Activated naive CD4-positive, alpha-beta T cell treated with anti-CD3 and anti-CD28 coated beads for 36 hours (primary cell): ENCODE measurements at regions not wholly inside any gene's neighbourhood (a gene's known extent, or its start where the extent isn't known, plus 50 kb on each side); places are given as distances from the start of the nearest gene placed in this dataset.

Experiments
- CTCF ChIA-PET: fragments of 350-600 bp; sonication (Branson Sonifier 250); formaldehyde crosslinking; loops from one replicate; lab custom pipeline; 2021; ENCODE audit warnings: antibody characterized with exemption; lab: Charles Lee
- DNase-seq: peaks from one replicate; pipeline ENCODE4 v3.0.0-alpha.2; 2020
- H3K27ac Mint-ChIP-seq: one replicate; pipeline ENCODE4 v1.8.0; 2021; ENCODE audit warnings: mild to moderate bottlenecking, mixed read lengths
- H3K27me3 Mint-ChIP-seq: one replicate; pipeline ENCODE4 v1.8.0; 2021; ENCODE audit warnings: low read depth, mixed read lengths
- H3K36me3 Mint-ChIP-seq: one replicate; pipeline ENCODE4 v1.8.0; 2021; ENCODE audit warnings: low read depth, mixed read lengths
- H3K4me1 Mint-ChIP-seq: one replicate; pipeline ENCODE4 v1.8.0; 2021; ENCODE audit warnings: low read depth, mixed read lengths
- H3K4me3 Mint-ChIP-seq: one replicate; pipeline ENCODE4 v1.8.0; 2021; ENCODE audit warnings: mild to moderate bottlenecking, moderate library complexity, mixed read lengths
- H3K9me3 Mint-ChIP-seq: one replicate; pipeline ENCODE4 v1.8.0; 2021; ENCODE audit warnings: mixed read lengths
- intact Hi-C: fragments of 100-400 bp; cut with micrococcal nuclease; formaldehyde crosslinking; loops from one replicate; pipeline ENCODE4 v1.15.1; 2023

DNA sequence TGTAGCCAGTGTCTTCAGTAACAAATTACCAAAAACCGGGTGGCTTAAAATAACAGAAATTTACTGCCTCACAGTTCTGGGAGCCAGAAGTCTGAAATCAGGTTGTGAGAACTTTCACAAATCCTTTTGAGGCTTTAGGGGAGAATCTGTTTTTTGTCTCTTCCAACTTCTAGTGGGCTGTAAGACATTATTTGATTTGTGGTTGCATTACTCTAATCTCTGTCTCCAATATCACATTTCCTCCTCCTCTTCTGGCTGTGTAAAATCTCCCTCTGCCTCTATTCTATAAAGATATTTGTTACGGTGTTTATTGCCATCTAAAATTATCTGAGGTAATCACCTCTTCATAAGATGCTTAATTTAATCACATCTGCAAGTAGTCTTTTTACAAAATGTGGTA, 1039.6 kb upstream of the LRRN3 start:
- no peak for DNase-seq
- Mint-ChIP-seq H3K4me3 (no peak overlapping the region), H3K27me3 (peaks cover 14% of the 10 kb centered on the region), H3K9me3 (no peaks in the 10 kb centered on the region), H3K4me1 (no peaks in the 10 kb centered on the region), H3K36me3 (no peaks in the 10 kb centered on the region), H3K27ac (no peak overlapping the region)
- CTCF ChIA-PET, result no interaction called here
- intact Hi-C loops, result no loop called here

DNA sequence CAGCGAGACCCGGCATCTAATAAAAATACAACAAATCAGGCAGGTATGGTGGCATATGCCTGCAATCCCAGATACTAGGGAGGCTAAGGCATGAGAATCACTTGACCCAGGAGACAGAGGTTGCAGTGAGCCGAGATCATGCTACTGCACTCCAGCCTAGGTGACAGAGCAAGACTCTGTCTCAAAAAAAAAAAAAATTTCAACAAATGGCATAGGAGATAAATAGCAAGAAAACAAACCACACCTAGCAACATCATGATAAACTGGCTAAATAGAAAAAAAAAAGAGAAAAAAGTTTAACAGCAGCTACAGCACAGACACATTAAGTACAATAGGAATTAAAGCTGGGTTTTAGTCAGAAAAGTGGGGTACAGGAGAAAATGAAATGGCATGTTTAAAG, 1034.6 kb upstream of the LRRN3 start:
- peaks cover 8% of the 10 kb centered on the region for H3K27me3 Mint-ChIP-seq
- H3K4me3 Mint-ChIP-seq, result no peak overlapping the region
- intact Hi-C loops, result no loop called here
- no peak overlapping the region for H3K27ac Mint-ChIP-seq
- DNase-seq, result no peak
- H3K36me3 Mint-ChIP-seq, result no peaks in the 10 kb centered on the region
- H3K4me1 Mint-ChIP-seq, result no peaks in the 10 kb centered on the region
- CTCF ChIA-PET, result no interaction called here
- H3K9me3 Mint-ChIP-seq, result no peaks in the 10 kb centered on the region

DNA sequence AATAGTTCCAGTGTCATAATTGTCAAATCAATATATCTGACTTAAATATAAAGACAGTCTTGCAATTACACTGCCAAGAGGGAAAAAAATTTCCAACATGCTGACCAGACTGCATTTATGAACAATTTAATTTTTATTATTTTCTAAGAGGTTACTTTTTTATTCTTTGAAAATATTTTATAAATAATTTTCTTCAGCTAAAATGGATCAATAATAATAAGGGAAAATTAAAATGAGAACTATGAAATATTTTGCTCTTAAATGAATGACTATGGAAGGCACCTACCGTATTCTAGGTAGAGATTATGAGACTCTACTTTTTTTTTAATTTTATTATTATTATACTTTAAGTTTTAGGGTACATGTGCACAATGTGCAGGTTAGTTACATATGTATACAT, 1032.5 kb upstream of the LRRN3 start:
- Mint-ChIP-seq H3K4me1 (no peaks in the 10 kb centered on the region), H3K27me3 (peaks cover 8% of the 10 kb centered on the region), H3K27ac (no peak overlapping the region), H3K36me3 (no peaks in the 10 kb centered on the region), H3K4me3 (no peak overlapping the region), H3K9me3 (no peaks in the 10 kb centered on the region)
- intact Hi-C loops, result no loop called here
- CTCF ChIA-PET, result interaction anchor here (0.6 kb wide), 1 partner anchor 12 kb away, joined by 3 read pairs; no protein-coding TSS in a partner anchor
- DNase-seq, result no peak

DNA sequence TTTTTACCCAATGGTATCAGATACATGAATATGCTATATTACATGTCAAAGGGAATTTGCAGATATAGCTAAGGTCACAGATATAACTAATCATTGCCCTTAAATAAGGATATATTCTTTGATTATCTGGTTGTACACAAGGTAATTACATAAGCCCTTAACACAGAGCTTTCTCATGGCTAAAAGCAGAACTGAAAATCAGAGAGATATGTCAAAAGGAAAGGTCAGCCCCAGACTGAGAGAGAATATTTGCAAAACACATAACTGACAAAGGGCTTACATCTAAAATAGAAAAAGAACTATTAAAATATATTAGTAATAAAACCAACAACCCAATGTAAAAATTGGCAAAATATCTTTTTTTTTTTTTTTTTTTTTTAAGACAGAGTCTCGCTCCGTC, 1029.5 kb upstream of the LRRN3 start:
- no peak for DNase-seq
- H3K36me3 Mint-ChIP-seq, result no peaks in the 10 kb centered on the region
- H3K9me3 Mint-ChIP-seq, result no peaks in the 10 kb centered on the region
- no peaks in the 10 kb centered on the region for H3K4me1 Mint-ChIP-seq
- CTCF ChIA-PET, result interaction anchor here (0.6 kb wide), 1 partner anchor 1190 kb away, joined by 3 read pairs; no protein-coding TSS in a partner anchor
- H3K27me3 Mint-ChIP-seq, result no peaks in the 10 kb centered on the region
- no peak overlapping the region for H3K27ac Mint-ChIP-seq
- intact Hi-C loops, result no loop called here
- no peak overlapping the region for H3K4me3 Mint-ChIP-seq

DNA sequence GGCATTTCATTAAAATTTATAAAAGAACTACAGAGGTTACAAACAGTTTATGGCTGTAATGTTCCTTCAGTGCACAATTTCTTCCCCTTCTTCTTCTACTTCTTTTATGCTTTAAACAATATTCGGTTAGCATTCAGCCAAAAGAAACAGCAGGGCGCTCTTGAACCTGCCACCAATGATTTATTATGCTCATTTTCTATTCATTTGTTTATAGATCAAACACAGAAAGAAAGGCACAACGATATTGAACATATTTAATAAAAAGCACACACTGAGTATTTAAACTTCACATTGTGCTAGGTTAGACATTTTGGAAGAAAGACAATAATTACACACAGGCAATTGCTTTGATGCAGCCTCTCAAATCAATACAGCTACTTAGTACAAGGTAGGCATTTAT, 1025.8 kb upstream of the LRRN3 start:
- CTCF ChIA-PET, result no interaction called here
- Mint-ChIP-seq H3K4me3 (no peak overlapping the region), H3K9me3 (no peaks in the 10 kb centered on the region), H3K36me3 (no peaks in the 10 kb centered on the region), H3K27ac (no peak overlapping the region), H3K27me3 (no peaks in the 10 kb centered on the region), H3K4me1 (no peaks in the 10 kb centered on the region)
- DNase-seq, result no peak
- intact Hi-C loops, result no loop called here

DNA sequence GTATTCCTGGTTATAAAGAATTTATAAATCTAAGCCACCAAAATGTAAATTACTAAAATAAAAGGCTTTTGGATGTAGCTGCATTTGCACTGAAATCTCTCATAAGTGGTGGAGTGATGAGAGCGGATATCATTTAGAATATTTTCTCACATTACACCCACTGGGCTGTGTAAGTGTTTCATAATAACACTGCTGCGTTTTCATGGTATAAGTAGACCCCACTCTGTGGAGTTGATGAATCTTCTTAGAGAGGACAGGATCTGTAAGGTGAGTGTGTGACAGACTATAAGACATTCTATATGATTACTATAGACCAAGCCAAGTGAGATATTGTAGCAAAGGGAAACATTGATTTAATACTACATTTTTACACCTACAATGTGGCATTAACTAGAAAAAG, 1024.1 kb upstream of the LRRN3 start:
- no peak overlapping the region for H3K4me3 Mint-ChIP-seq
- no peak for DNase-seq
- H3K9me3 Mint-ChIP-seq, result no peaks in the 10 kb centered on the region
- intact Hi-C loops, result no loop called here
- CTCF ChIA-PET, result interaction anchor here (0.6 kb wide), 1 partner anchor 140 kb away, joined by 3 read pairs; no protein-coding TSS in a partner anchor
- no peaks in the 10 kb centered on the region for H3K4me1 Mint-ChIP-seq
- peaks cover 5% of the 10 kb centered on the region for H3K27me3 Mint-ChIP-seq
- no peaks in the 10 kb centered on the region for H3K36me3 Mint-ChIP-seq
- no peak overlapping the region for H3K27ac Mint-ChIP-seq

DNA sequence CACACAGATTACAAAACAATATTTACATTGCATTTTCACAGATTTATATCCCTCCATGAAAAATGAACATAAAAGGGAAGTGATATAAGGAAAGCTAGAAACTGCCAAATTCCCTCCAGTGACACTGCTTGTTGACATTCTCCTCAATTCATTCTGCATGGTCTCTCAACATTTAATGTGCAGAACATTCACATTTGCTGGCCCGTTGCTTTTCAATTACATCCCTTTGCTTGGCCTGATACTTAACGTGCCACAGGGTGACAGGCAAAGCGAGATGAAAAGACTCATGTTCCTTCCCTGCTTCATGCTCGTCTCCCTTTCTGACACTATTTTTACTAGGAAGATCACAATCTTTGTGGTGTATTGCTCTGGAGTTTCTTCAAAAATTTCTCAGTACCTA, 1019.7 kb upstream of the LRRN3 start:
- intact Hi-C loops, result no loop called here
- DNase-seq, result no peak
- Mint-ChIP-seq H3K4me3 (no peak overlapping the region), H3K27me3 (peaks cover 5% of the 10 kb centered on the region), H3K36me3 (no peaks in the 10 kb centered on the region), H3K27ac (no peak overlapping the region), H3K4me1 (no peaks in the 10 kb centered on the region), H3K9me3 (no peaks in the 10 kb centered on the region)
- CTCF ChIA-PET, result no interaction called here

DNA sequence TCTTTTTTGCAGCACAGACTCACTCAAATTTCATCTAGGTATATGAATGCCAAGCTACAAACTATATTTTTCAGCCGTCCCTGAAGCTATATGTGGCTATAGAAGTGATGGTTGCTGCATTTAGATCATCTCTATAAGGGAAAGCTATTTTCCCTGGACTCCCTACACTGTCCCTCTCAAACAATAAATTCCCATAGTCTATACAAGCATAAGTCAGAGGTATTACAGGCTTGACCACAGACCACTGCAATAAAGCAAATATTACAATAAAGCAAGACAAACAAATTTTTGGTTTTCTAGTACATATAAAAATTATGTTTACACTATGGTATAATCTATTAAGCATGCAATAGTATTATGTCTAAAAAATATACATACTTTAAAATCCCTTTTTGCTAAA, 1015.5 kb upstream of the LRRN3 start:
- Mint-ChIP-seq H3K36me3 (no peaks in the 10 kb centered on the region), H3K4me3 (no peak overlapping the region), H3K27me3 (peaks cover 5% of the 10 kb centered on the region), H3K27ac (no peak overlapping the region), H3K4me1 (no peaks in the 10 kb centered on the region), H3K9me3 (no peaks in the 10 kb centered on the region)
- DNase-seq, result no peak
- CTCF ChIA-PET, result no interaction called here
- intact Hi-C loops, result no loop called here

DNA sequence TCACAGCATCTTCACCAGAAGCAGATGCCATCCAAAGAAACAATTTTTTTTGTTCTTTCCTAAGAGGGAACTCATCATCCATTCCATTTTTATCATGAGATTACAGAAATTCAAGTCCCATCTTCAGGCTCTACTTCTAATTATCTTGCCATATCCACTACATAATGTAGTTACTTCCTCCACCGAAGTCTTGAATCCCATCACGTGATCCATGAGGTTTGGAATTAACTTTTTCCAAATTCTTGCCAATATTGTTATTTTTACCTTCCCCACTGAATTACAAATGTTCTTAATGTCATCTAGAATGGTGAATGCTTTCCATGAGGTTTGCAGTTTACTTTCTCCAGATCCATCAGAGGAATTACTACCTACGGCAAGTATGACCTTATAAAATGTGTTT, 1014.7 kb upstream of the LRRN3 start:
- H3K36me3 Mint-ChIP-seq, result no peaks in the 10 kb centered on the region
- H3K27me3 Mint-ChIP-seq, result peaks cover 2% of the 10 kb centered on the region
- no peak for DNase-seq
- intact Hi-C loops, result no loop called here
- CTCF ChIA-PET, result no interaction called here
- H3K4me1 Mint-ChIP-seq, result no peaks in the 10 kb centered on the region
- no peaks in the 10 kb centered on the region for H3K9me3 Mint-ChIP-seq
- H3K4me3 Mint-ChIP-seq, result no peak overlapping the region
- H3K27ac Mint-ChIP-seq, result no peak overlapping the region

DNA sequence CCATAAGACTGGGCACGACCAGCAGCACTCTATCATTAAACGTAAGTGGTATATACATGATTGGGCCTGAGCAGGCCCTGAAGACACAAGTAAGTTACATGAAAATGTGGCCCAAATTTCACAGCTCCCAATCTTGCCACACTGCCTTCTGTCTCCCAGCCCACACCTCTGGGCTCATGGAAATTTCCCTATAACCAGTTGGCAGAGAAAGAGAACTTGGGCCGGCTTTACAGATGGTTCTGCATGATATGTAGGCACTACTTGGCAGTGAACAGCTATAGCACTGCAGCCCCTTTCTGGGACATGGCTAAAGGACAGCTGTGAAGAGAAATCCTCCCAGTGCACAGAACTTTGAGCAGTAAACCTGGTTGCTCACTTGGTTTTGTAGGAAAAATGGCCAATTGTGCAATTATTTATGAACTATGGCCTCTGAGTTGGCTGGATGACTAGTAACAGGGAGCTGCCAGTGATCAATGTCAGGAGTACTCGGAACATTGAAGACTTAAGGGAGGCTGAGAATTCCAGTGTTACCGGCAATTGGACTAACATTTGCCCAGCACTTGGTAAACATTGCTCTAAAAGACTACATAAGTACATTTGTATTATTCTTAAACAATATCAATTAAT, 1006.6 kb upstream of the LRRN3 start:
- CTCF ChIA-PET, result no interaction called here
- Mint-ChIP-seq H3K27ac (no peak overlapping the region), H3K36me3 (no peaks in the 10 kb centered on the region), H3K4me3 (no peak overlapping the region), H3K4me1 (no peaks in the 10 kb centered on the region), H3K9me3 (no peaks in the 10 kb centered on the region), H3K27me3 (no peaks in the 10 kb centered on the region)
- DNase-seq, result no peak
- intact Hi-C loops, result loop anchor here (10.0 kb wide), 1 partner anchor 1469 kb away; no protein-coding TSS in a partner anchor

DNA sequence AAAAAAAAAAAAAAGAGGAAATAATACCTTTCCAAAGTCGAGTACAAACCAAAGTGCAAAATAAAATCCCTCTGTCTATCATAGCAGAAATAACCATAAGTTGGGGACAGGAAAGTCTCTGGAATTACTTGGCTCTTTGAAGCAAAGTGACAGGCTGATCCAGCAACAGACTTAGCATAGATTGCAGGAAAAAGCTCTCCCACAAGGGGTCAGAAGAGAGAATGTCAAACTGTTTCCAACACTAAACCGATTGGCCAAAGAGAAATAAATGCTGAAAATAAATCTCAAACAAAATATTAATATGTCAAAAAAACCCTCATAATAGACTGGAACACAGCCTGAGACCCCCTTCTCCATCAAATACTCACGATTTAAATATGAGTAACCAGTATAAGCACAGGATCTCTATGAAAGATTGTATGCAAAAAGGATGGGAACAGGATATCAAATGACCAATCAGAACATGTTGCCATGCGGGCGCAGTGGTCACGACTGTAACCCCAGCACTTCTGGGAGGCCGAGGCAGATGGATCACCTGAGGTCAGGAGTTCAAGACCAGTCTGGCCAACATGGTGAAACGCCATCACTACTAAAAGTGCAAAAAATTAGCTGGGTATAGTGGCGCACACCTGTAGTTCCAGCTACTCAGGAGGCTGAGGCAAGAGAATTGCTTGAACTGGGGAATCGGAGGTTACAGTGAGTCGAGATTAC, 1000.7 kb upstream of the LRRN3 start:
- no peak for DNase-seq
- intact Hi-C loops, result loop anchor here (1.0 to 5.0 kb wide), 3 partner anchors 352 to 1641 kb away; no protein-coding TSS in a partner anchor
- Mint-ChIP-seq H3K9me3 (no peaks in the 10 kb centered on the region), H3K4me3 (no peak overlapping the region), H3K27me3 (peaks cover 2% of the 10 kb centered on the region), H3K27ac (no peak overlapping the region), H3K4me1 (no peaks in the 10 kb centered on the region), H3K36me3 (no peaks in the 10 kb centered on the region)
- CTCF ChIA-PET, result no interaction called here

DNA sequence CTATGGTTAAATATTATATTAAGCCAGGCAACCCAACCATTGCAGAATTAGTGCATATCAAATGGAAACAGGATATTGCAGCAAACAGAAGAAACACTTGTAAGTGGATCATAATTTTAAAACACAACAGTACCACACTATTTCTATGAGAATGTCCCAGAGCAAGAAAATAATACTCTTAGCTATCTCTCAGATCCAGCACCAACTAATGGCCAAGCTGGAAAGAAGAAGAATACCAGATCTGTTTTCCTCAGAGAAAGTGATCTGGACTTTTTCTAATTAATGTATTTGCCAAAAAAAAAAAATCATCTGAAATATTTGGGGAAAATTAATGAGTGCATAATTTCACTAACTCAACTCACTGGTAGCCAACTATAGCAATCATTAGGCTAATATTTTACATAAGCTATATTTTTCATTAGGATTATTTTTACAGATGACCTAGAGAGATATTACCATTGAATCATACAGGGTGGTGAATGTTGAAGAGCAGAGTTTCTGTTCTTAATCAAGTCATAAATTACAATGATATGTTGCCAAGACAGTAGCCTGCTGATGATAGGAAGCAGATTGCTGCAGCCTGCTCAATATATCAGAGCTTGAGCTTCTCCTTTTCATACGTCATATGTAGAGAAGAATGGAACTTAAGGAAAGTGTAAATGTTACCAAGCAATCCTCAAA, 995.4 kb upstream of the LRRN3 start:
- intact Hi-C loops, result no loop called here
- Mint-ChIP-seq H3K36me3 (no peaks in the 10 kb centered on the region), H3K9me3 (no peaks in the 10 kb centered on the region), H3K4me3 (no peak overlapping the region), H3K27ac (no peak overlapping the region), H3K4me1 (no peaks in the 10 kb centered on the region), H3K27me3 (peaks cover 5% of the 10 kb centered on the region)
- CTCF ChIA-PET, result no interaction called here
- no peak for DNase-seq

DNA sequence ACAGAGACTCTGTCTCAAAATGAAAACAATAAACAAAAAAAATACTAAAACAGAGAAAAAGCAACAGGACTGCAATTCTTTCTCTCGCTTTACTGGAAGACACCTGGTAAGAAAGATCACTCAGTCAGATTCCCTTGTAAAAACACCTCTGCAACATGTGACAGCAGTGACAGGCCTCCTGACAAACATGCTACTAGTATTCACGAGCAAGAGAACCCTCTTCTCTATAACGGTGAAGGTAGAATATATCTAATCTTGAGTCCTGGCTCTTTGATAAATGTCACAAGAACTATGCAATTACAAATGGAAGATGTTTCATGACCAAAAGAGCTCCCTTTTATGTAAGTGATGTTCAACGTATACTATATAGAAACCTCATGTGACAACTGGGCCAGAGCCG, 986.7 kb upstream of the LRRN3 start:
- H3K36me3 Mint-ChIP-seq, result no peaks in the 10 kb centered on the region
- intact Hi-C loops, result no loop called here
- no peaks in the 10 kb centered on the region for H3K27me3 Mint-ChIP-seq
- no peak for DNase-seq
- no peaks in the 10 kb centered on the region for H3K9me3 Mint-ChIP-seq
- no peak overlapping the region for H3K4me3 Mint-ChIP-seq
- H3K4me1 Mint-ChIP-seq, result no peaks in the 10 kb centered on the region
- H3K27ac Mint-ChIP-seq, result no peak overlapping the region
- CTCF ChIA-PET, result no interaction called here
